ENCODE measurements at regions not wholly inside any gene's neighbourhood (a gene's known extent, or its start where the extent isn't known, plus 50 kb on each side); places are given as distances from the start of the nearest gene placed in this dataset.
"Not testable (repeated sequence)": the region's sequence is repeated elsewhere in the genome, so short reads cannot be mapped to it uniquely, and the experiment has no call there.

DNA sequence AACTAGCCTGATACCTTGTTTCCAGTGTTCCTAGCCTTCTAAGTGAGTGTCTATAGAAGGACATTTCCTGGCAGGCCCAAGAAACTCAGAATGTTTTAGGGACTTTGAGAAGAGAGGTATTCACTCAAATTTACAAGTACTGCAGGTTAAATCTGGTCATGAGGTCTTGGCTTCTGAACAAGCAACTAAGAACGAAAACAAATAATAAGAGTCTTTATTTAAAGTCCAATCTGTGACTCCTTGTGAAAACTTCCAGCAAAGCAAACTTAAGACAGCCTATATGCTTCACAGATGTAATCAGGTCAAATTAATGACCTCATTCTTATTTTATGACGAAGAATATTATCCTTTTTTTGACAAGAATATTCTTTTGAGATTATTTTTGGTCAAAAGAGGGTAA is 79.4 kb upstream of the PRSS16 start:
- no peak for DNase-seq

- no peak for DNase-seq
Observed at GRCh38 chr6:27168586-27169443, 78.7 kb upstream of the PRSS16 start.

GRCh38 chr6:27172524-27173231 is 74.8 kb upstream of the PRSS16 start:
- not testable (repeated sequence) for DNase-seq

DNA sequence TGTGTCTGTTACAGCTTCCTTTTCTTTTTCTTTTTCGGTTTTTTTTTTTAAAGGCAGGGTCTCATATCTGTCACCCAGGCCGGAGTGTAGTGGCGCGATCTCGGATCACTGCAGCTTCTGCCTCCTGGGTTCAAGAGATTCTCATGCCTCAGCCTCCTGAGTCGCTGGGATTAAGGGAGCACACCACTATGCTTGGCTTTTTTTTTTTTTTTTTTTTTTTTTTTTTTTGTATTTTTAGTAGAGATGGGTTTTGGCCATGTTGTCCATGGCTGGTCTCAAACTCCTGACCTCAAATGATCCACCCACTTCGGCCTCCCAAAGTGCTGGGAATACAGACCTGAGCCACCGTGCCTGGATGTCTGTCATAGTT is 74.3 kb upstream of the PRSS16 start:
- DNase-seq, result not testable (repeated sequence)

- no peak for DNase-seq
Observed at GRCh38 chr6:27174958-27175357, 72.5 kb upstream of the PRSS16 start.

GRCh38 chr6:27176096-27176495 is 71.4 kb upstream of the PRSS16 start:
- DNase-seq, result peak; percentile 71

GRCh38 chr6:27176523-27177484 is 70.7 kb upstream of the PRSS16 start:
- peak; percentile 48 for DNase-seq

GRCh38 chr6:27177485-27178406 is 69.8 kb upstream of the PRSS16 start:
- peak; percentile 94 for DNase-seq

DNA sequence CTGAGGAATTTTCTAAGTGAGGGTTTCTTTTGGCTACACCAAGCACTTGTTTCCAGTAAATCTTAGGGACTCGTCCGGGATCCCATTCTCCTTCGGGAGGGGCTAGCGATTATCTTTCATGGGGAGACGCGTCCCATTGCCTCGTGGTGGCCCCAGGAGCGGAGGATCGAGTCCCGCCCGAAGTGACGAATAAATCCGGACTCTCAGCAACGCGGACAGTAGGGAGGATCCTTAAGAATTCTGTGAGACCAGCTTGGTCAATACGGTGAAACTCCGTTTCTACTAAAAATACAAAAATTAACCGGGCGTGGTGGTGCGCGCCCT is 69.1 kb upstream of the PRSS16 start:
- DNase-seq, result no peak

GRCh38 chr6:27178860-27179259 is 68.6 kb upstream of the PRSS16 start:
- no peak for DNase-seq

- no peak for DNase-seq
Observed at GRCh38 chr6:27183060-27183832, 64.3 kb upstream of the PRSS16 start.

DNA sequence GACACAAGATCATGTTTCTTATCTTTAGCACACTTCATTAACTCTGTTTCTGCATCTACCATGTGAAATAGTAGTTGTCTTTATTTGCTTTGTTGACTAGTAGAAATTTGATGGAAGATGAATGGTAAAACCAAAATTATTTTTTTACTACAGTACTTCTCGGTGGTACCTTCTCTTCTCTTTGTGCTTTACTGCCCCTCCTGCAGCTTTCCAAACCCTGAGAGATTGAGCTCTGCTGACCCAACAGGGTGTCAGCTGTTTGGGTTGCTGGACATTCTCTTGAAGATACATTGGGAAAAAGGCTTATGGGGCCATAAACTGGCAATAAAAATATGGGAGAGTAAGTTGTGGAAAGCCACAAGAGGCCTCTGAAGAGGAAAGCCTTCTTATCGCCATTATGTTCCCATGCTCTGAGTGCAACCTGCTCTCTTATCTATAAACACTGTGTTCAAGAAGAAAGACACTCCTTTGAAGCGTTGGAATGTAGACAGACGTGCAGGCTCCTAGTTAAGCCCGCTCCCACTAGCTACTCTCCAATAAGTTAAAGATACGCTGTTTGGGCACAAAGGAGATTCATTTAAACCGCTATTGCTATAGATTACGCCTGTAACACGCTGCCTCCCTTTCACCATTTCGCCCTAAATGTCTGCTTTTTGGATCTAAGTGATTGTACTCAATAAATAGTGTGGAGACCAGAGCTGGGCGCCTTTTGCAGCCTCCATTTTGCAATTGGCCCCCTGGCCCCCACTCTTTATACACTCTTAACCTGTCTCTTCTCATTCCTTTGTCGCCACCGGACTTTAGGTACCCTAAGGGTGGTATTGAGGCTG is 60.1 kb upstream of the PRSS16 start:
- DNase-seq, result no peak

GRCh38 chr6:27188061-27188884 is 59.2 kb upstream of the PRSS16 start:
- DNase-seq, result peak; percentile 61

DNA sequence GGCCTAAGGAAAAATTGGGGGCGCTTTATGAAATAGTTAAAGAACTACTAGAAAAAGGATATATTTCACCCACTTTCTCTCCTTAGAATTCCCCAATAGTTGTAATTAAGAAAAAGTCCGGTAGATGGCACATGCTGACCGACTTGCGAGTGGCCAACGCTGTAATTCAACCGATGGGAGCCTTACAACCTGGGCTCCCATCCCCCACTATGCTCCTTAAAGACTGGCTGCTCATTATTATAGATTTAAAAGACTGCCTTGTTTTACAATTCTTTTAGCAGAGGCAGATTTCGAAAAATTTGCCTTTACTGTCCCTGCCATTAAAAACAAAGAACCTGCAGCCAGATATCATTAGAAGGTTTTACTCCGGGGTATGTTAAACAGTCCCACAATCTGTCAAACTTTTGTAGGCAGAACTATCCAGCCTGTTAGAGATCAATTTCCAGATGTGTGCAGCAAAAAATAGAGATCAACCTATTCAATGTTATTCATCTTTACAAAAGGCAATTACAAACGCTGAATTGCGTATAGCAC is 58.5 kb upstream of the PRSS16 start:
- DNase-seq, result peak; percentile 73

GRCh38 chr6:27190126-27190525 is 57.4 kb upstream of the PRSS16 start:
- no peak for DNase-seq

GRCh38 chr6:27194453-27194852 is 53.0 kb upstream of the PRSS16 start:
- not testable (repeated sequence) for DNase-seq

DNA sequence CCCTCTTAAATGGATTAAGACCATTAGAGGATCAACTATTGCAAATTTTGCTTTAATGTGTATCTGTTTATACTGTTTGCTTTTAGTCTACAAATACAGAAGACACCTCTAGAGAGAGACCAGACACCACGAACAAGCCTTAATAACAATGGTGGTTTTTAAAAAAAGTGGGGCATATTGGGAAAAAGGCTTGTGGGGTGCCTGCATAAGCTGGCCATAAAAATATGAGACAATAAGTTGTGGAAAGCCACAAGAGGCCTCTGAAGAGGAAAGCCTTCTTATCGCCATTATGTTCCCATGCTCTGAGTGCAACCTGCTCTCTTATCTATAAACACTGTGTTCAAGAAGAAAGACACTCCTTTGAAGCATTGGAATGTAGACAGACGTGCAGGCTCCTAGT is 52.0 kb upstream of the PRSS16 start:
- not testable (repeated sequence) for DNase-seq

Data from MV-4-11 (cell line).